HCT116 (cell line): ENCODE measurements at regions not wholly inside any gene's neighbourhood (a gene's known extent, or its start where the extent isn't known, plus 50 kb on each side); places are given as distances from the start of the nearest gene placed in this dataset.

Experiments
- ATAC-seq: fragments of 200-7000 bp; cut with Tn5 transposase; 2 replicates; pipeline ENCODE4 v1.9.1; 2020; ENCODE audit warnings: mild to moderate bottlenecking, moderate library complexity
- BruUV-seq: library from RNA; stranded (reverse); fragments of 400-500 nt; replicated peaks from 2 replicates; lab custom pipeline; 2021; lab: Mats Ljungman, UMichigan
- CTCF ChIA-PET: fragments of 300-600 bp; sonication (Branson Sonifier 250); formaldehyde crosslinking; loops from one replicate; lab custom pipeline; 2021; ENCODE audit warnings: antibody characterized with exemption; lab: Charles Lee
- POLR2A ChIA-PET: fragments of 300-600, 350-600 bp; sonication (Branson Sonifier 250); formaldehyde crosslinking; loops from one replicate; lab custom pipeline; 2021; ENCODE audit warnings: antibody characterized with exemption; lab: Charles Lee
- RAD21 ChIA-PET, 2 experiments: fragments of 300-600 bp; sonication (Branson Sonifier 250); formaldehyde crosslinking; loops; one replicate each; lab custom pipeline; 2023; ENCODE audit warnings: low total read pairs in 2 of 2; ENCODE audit not compliant: uncharacterized antibody in 2 of 2, unreplicated experiment in 2 of 2, low non-redundant PET in 1 of 2; lab: Charles Lee
- DNase-seq: peaks from one replicate; pipeline ENCODE4 v3.0.0-alpha.2; 2010; ENCODE audit warnings: low read depth, low spot score
- H2AFZ ChIP-seq: fragments of 200-600 bp; shearing (Covaris generic), sonication (generic); 2 replicates; pipeline ENCODE4 v1.6.1; 2017; ENCODE audit warnings: low read depth, mixed run types, mixed read lengths, antibody characterized with exemption, low read length; ENCODE audit not compliant: poor library complexity, severe bottlenecking
- H3K27ac ChIP-seq: 2 replicates; pipeline ENCODE4 v1.5.1; 2012; ENCODE audit warnings: low read depth, low read length
- H3K27me3 ChIP-seq: fragments of 200-600 bp; sonication (generic); 2 replicates; pipeline ENCODE4 v1.6.1; 2016; ENCODE audit warnings: mixed run types, low read length, mixed read lengths; ENCODE audit not compliant: insufficient read depth
- H3K36me3 ChIP-seq, 2 experiments: fragments of 200-500 bp in 1 of 2; fragments of 200-600 bp in 1 of 2; sonication (Bioruptor generic) in 1 of 2; sonication (generic) in 1 of 2; 2 replicates each; pipeline versions ENCODE4 v1.5.1 to v1.6.1; 2014 to 2016; ENCODE audit warnings: low read length in 2 of 2, inconsistent platforms in 1 of 2, mixed read lengths in 1 of 2, mixed run types in 1 of 2; ENCODE audit not compliant: insufficient read depth in 2 of 2, control insufficient read depth in 1 of 2
- H3K4me1 ChIP-seq, 2 experiments: fragments of 200-600 bp in 1 of 2; sonication (generic) in 1 of 2; 2 replicates each; pipeline versions ENCODE4 v1.5.1 to v1.6.1; 2012 to 2017; ENCODE audit warnings: low read length in 2 of 2, inconsistent platforms in 1 of 2, mild to moderate bottlenecking in 1 of 2, mixed read lengths in 1 of 2, mixed run types in 1 of 2, moderate library complexity in 1 of 2; ENCODE audit not compliant: insufficient read depth in 2 of 2, control insufficient read depth in 1 of 2
- H3K4me2 ChIP-seq: fragments of 200-600 bp; sonication (generic); 2 replicates; pipeline ENCODE4 v1.6.1; 2017; ENCODE audit warnings: mixed run types, low read length, mixed read lengths
- H3K4me3 ChIP-seq, 2 experiments: fragments of 200-600 bp in 1 of 2; sonication (generic) in 1 of 2; replicated peaks in 1 of 2; 2 replicates each; pipeline ENCODE4 v1.5.1; 2011 to 2016; ENCODE audit warnings: low read length in 2 of 2, control low read depth in 1 of 2, low read depth in 1 of 2, mild to moderate bottlenecking in 1 of 2, mixed read lengths in 1 of 2, mixed run types in 1 of 2
- H3K79me2 ChIP-seq: fragments of 200-600 bp; sonication (generic); 2 replicates; pipeline ENCODE4 v1.6.1; 2017; ENCODE audit warnings: mild to moderate bottlenecking, mixed run types, low read length, moderate library complexity, mixed read lengths; ENCODE audit not compliant: insufficient read depth
- H3K9ac ChIP-seq: fragments of 200-600 bp; sonication (generic); 2 replicates; pipeline ENCODE4 v1.6.1; 2016; ENCODE audit warnings: low read length, mixed read lengths
- H3K9me2 ChIP-seq: fragments of 200-600 bp; sonication (generic), shearing (Covaris generic); 2 replicates; pipeline ENCODE4 v1.6.1; 2017; ENCODE audit warnings: mixed run types, mild to moderate bottlenecking, moderate library complexity; ENCODE audit not compliant: insufficient read depth
- H3K9me3 ChIP-seq, 2 experiments: fragments of 200-500 bp in 1 of 2; fragments of 200-600 bp in 1 of 2; sonication (Bioruptor generic) in 1 of 2; sonication (generic) in 1 of 2; 2 replicates each; pipeline ENCODE4 v1.6.1; 2014 to 2017; ENCODE audit warnings: low read length in 2 of 2, mixed read lengths in 2 of 2, inconsistent platforms in 1 of 2, low read depth in 1 of 2, mild to moderate bottlenecking in 1 of 2, mixed run types in 1 of 2, moderate library complexity in 1 of 2; ENCODE audit not compliant: control insufficient read depth in 1 of 2, insufficient read depth in 1 of 2
- H4K20me1 ChIP-seq: fragments of 200-600 bp; sonication (generic), shearing (Covaris generic); 2 replicates; pipeline ENCODE4 v1.6.1; 2017; ENCODE audit warnings: mixed run types, mild to moderate bottlenecking, moderate library complexity; ENCODE audit not compliant: insufficient read depth
- CTCF ChIP-seq, 3 experiments: fragments of 200-600 bp in 1 of 3; sonication (generic) in 1 of 3; IDR thresholded peaks in 2 of 3; conservative IDR thresholded peaks in 1 of 3; 2 replicates each; pipeline ENCODE4 v1.5.1; 2012 to 2017; ENCODE audit warnings: low read depth in 2 of 3, low read length in 2 of 3, antibody characterized with exemption in 1 of 3, borderline replicate concordance in 1 of 3, control low read depth in 1 of 3, mild to moderate bottlenecking in 1 of 3, mixed read lengths in 1 of 3, mixed run types in 1 of 3, moderate library complexity in 1 of 3; ENCODE audit not compliant: insufficient read depth in 1 of 3
- ELF1 ChIP-seq: IDR thresholded peaks from 2 replicates; pipeline ENCODE4 v1.6.1; 2012; ENCODE audit warnings: low read depth, borderline replicate concordance
- EZH2 ChIP-seq: fragments of 200-600 bp; sonication (generic); IDR thresholded peaks from 2 replicates; pipeline ENCODE4 v1.6.1; 2017; ENCODE audit warnings: antibody characterized with exemption, mixed run types
- EZH2phosphoT487 ChIP-seq: fragments of 200-600 bp; IDR thresholded peaks from 2 replicates; pipeline ENCODE4 v1.6.1; 2018; ENCODE audit warnings: antibody characterized with exemption, borderline replicate concordance
- FOSL1 ChIP-seq: IDR thresholded peaks from 2 replicates; pipeline ENCODE4 v1.6.1; 2012; ENCODE audit warnings: low read depth
- POLR2A ChIP-seq: IDR thresholded peaks from 2 replicates; pipeline ENCODE4 v1.7.0; 2011; ENCODE audit warnings: borderline replicate concordance; ENCODE audit not compliant: insufficient read depth, insufficient read length; ENCODE audit errors: extremely low read depth
- RAD21 ChIP-seq: IDR thresholded peaks from 2 replicates; pipeline ENCODE4 v1.6.1; 2012; ENCODE audit warnings: low read depth, mild to moderate bottlenecking
- SRF ChIP-seq: IDR thresholded peaks from 2 replicates; pipeline ENCODE4 v1.6.1; 2012; ENCODE audit warnings: low read depth
- intact Hi-C: fragments of 100-400 bp; cut with micrococcal nuclease; formaldehyde crosslinking; loops from 2 replicates; pipeline ENCODE4 v1.10.0; 2022
- TF ChIP-seq, protein P1 (sequence below): IDR thresholded peaks from 2 replicates; pipeline ENCODE4 v1.6.1; 2012

DNA sequence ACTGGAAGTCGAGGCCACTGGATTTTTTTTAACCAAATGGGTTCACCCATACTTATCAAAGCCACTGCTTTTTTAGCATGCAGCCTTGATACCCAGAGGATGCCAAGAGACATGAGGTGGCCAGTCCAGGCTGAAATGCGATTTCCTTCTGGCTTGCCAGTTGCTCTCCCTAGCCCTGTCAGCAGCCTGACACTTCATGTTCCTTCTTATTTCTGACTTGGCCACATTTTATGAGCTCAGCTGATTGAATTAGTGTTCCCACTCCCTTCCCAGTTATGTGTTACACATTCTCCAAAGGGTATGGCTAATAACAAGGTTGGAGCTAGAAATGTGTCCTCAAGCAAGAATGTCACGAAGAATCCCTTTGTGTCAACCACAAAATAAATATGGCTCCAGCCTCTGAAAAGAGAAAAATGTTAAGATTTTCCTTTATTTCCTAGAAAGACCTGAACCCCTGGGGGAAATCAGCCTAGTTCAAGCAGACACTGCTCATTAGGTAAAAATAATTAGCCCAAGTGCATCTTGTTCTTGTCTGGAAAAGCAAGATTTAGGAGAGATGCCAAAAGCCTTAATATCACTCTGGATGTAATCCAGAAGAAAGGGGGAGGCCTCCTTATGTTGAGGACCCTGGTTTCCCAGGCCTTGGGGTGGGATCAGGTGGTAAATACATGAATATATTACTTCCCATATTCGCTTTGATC is 121.7 kb upstream of the TACR1 start (continued):
- TF ChIP-seq CTCF (IDR thresholded peaks at IDR 0.05 in 2 of 3, conservative IDR thresholded peaks at IDR 0.05 in 1 of 3; ENCODE audit: borderline replicate concordance in 1 of 3, insufficient read depth in 1 of 3, low read depth in 2 of 3, low read length in 2 of 3) (no peak), EZH2phosphoT487 (no peak), EZH2 (no peak), SRF (no peak), FOSL1 (no peak), POLR2A (no peak), ELF1 (no peak)
- TF ChIP-seq, protein P1, sequence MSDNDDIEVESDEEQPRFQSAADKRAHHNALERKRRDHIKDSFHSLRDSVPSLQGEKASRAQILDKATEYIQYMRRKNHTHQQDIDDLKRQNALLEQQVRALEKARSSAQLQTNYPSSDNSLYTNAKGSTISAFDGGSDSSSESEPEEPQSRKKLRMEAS: no peak
- TF ChIP-seq, all 23 proteins: peak for 0

GRCh38 chr2:75319951-75320350 is 120.6 kb upstream of the TACR1 start:
- H3K9ac ChIP-seq: no peak overlapping the region
- no peak for DNase-seq
- H3K9me3 ChIP-seq: no peaks in the 10 kb centered on the region
- RAD21 ChIA-PET: no interaction called here
- H2AFZ ChIP-seq: no peak overlapping the region
- CTCF ChIA-PET: no interaction called here
- no peak overlapping the region for H3K4me3 ChIP-seq
- H3K27me3 ChIP-seq: peaks cover 5% of the 10 kb centered on the region
- no peaks in the 10 kb centered on the region for H3K9me2 ChIP-seq
- no peak overlapping the region for H3K27ac ChIP-seq
- H3K4me2 ChIP-seq: no peak overlapping the region
- POLR2A ChIA-PET: no interaction called here
- intact Hi-C loops: no loop called here
- H3K4me1 ChIP-seq: no peaks in the 10 kb centered on the region
- no peak for ATAC-seq
- no peaks in the 10 kb centered on the region for H3K79me2 ChIP-seq
- no TSS peak for BruUV-seq
- no peak for TF ChIP-seq RAD21
- H3K36me3 ChIP-seq: no peaks in the 10 kb centered on the region
- no peaks in the 10 kb centered on the region for H4K20me1 ChIP-seq
